Activated CD4-positive, alpha-beta T cell treated with anti-CD3 and anti-CD28 coated beads, Interleukin-2, amount 10 ng/mL, durations not matched to agents 7 days and 5 days (primary cell): ENCODE measurements at regions not wholly inside any gene's neighbourhood (a gene's known extent, or its start where the extent isn't known, plus 50 kb on each side); places are given as distances from the start of the nearest gene placed in this dataset.

Experiments
- CTCF ChIA-PET: fragments of 350-600 bp; sonication (Branson Sonifier 250); formaldehyde crosslinking; loops from one replicate; lab custom pipeline; 2021; ENCODE audit warnings: antibody characterized with exemption; lab: Charles Lee
- POLR2A ChIA-PET: fragments of 350-600 bp; sonication (Branson Sonifier 250); formaldehyde crosslinking; loops from one replicate; lab custom pipeline; 2021; ENCODE audit warnings: antibody characterized with exemption; lab: Charles Lee
- DNase-seq: peaks from one replicate; pipeline ENCODE4 v3.0.0-alpha.2; 2020
- H3K27ac Mint-ChIP-seq: one replicate; pipeline ENCODE4 v1.8.0; 2021; ENCODE audit warnings: mild to moderate bottlenecking, moderate library complexity, mixed read lengths
- H3K27me3 Mint-ChIP-seq: one replicate; pipeline ENCODE4 v1.8.0; 2021; ENCODE audit warnings: mixed read lengths
- H3K36me3 Mint-ChIP-seq: one replicate; pipeline ENCODE4 v1.8.0; 2021; ENCODE audit warnings: low read depth, mixed read lengths
- H3K4me1 Mint-ChIP-seq: one replicate; pipeline ENCODE4 v1.8.0; 2021; ENCODE audit warnings: mixed read lengths
- H3K4me3 Mint-ChIP-seq: one replicate; pipeline ENCODE4 v1.8.0; 2021; ENCODE audit warnings: mild to moderate bottlenecking, moderate library complexity, mixed read lengths
- H3K9me3 Mint-ChIP-seq: one replicate; pipeline ENCODE4 v1.8.0; 2021; ENCODE audit warnings: mixed read lengths

DNA sequence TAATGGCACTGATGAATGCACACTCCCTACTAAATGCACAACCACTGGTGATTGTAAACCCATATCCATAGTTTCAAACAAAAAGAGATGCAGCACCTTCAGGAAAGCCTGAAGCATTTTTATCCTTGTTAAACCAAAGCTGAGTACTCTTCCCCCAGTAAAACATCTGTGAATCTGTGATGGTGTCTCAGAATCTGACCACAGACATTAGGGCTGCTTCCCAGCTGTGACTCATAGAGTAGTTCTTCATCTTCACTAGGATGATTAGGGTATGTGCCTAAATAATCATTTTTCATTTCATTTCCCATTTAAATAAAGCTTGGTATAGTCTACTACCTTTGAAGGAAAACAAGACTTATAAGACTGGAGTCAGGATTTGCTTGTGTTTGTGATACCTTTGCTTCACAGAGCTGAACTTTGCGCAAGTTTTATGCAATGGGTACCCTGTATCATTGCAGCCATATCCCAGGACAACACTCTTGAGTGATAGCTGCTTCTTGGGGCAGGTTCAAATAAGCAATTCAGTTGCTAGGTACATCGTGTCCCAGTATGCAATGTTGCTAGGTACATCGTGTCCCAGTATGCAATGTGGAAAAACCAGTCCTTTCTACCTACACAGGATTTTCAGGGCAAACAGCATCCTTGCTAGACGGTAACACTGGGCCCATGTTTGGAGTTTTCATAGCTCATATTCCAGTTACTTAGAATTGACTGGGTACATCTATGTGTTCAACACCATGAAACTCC lies 277.1 kb downstream of the IRS2 start:
- H3K27ac Mint-ChIP-seq, result no peak overlapping the region
- CTCF ChIA-PET, result interaction anchor here (1.5 kb wide), 1 partner anchor 12 kb away, joined by 4 read pairs; no protein-coding TSS in a partner anchor
- DNase-seq, result no peak
- POLR2A ChIA-PET, result no interaction called here
- H3K9me3 Mint-ChIP-seq, result peaks cover 5% of the 10 kb centered on the region
- no peak overlapping the region for H3K4me3 Mint-ChIP-seq
- no peaks in the 10 kb centered on the region for H3K4me1 Mint-ChIP-seq
- H3K27me3 Mint-ChIP-seq, result peaks cover 7% of the 10 kb centered on the region
- H3K36me3 Mint-ChIP-seq, result no peaks in the 10 kb centered on the region

DNA sequence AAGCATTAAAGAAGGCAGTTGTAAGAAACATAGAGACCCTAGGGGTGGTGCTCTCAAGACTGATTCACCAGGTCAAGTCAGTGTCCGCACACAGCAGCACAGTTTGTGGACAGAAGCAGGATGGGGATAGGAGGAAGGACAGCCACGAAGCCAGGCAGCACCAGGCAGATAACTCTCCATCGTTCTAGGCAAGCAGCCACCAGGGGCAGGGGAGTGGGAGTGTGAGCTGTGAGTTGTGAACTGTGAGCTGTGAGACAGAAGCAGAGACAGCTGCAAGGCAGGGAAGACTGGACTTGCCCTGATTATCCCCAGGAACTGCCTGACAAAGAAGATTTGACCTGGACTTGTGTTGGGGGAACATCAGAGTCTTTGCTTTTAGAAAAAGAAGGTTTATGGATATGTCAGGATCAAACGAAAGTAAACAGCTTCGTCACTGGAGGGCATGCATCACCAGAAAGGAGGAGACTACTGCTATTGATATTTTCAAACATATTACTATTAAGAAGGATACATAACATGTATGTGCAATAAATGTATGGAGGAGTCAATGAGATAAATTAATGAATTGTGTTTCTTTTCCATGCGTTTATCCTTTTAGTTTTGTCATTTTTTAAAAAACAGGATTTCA lies 286.1 kb downstream of the IRS2 start:
- no peaks in the 10 kb centered on the region for H3K27me3 Mint-ChIP-seq
- H3K36me3 Mint-ChIP-seq, result no peaks in the 10 kb centered on the region
- no peak overlapping the region for H3K4me3 Mint-ChIP-seq
- H3K9me3 Mint-ChIP-seq, result peaks cover 2% of the 10 kb centered on the region
- H3K4me1 Mint-ChIP-seq, result no peaks in the 10 kb centered on the region
- ChIA-PET CTCF (no interaction called here), POLR2A (no interaction called here)
- no peak for DNase-seq
- no peak overlapping the region for H3K27ac Mint-ChIP-seq

- POLR2A ChIA-PET, result no interaction called here
- CTCF ChIA-PET, result no interaction called here
These were observed 288.5 kb downstream of the IRS2 start for GRCh38 chr13:109497917-109498316.

DNA sequence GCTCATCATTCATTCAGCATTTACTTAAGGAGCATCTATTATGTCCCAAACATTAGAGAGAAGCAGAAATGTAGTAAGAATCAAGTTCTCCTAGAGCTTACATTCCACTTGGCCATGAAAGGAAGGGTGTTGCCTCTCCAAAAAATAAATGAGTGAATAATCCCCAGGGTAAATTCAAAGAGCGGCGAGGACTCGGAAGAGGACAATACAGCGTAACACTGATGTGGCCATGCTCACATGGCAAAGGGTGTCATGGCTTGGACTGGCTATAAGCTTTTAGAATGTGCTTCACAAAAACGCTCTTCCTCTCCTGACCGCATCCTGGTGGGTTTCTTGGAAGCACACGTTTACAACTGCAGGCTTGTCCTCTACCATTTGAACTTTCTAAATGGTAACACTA lies 290.2 kb downstream of the IRS2 start:
- DNase-seq, result no peak
- no peaks in the 10 kb centered on the region for H3K4me1 Mint-ChIP-seq
- ChIA-PET CTCF (no interaction called here), POLR2A (no interaction called here)
- no peaks in the 10 kb centered on the region for H3K36me3 Mint-ChIP-seq
- H3K27me3 Mint-ChIP-seq, result no peaks in the 10 kb centered on the region
- no peak overlapping the region for H3K27ac Mint-ChIP-seq
- no peaks in the 10 kb centered on the region for H3K9me3 Mint-ChIP-seq
- no peak overlapping the region for H3K4me3 Mint-ChIP-seq

More at GRCh38 chr13:109497917-109498316, 288.5 kb downstream of the IRS2 start:
- Mint-ChIP-seq H3K9me3 (no peaks in the 10 kb centered on the region), H3K4me1 (no peaks in the 10 kb centered on the region), H3K27ac (no peak overlapping the region), H3K27me3 (no peaks in the 10 kb centered on the region), H3K4me3 (no peak overlapping the region), H3K36me3 (no peaks in the 10 kb centered on the region)
- DNase-seq, result no peak

GRCh38 chr13:109494925-109495369 lies 291.4 kb downstream of the IRS2 start:
- ChIA-PET CTCF (no interaction called here), POLR2A (no interaction called here)
- H3K9me3 Mint-ChIP-seq, result no peaks in the 10 kb centered on the region
- no peak overlapping the region for H3K27ac Mint-ChIP-seq
- no peak overlapping the region for H3K4me3 Mint-ChIP-seq
- no peaks in the 10 kb centered on the region for H3K4me1 Mint-ChIP-seq
- H3K27me3 Mint-ChIP-seq, result no peaks in the 10 kb centered on the region
- no peak for DNase-seq
- no peaks in the 10 kb centered on the region for H3K36me3 Mint-ChIP-seq

DNA sequence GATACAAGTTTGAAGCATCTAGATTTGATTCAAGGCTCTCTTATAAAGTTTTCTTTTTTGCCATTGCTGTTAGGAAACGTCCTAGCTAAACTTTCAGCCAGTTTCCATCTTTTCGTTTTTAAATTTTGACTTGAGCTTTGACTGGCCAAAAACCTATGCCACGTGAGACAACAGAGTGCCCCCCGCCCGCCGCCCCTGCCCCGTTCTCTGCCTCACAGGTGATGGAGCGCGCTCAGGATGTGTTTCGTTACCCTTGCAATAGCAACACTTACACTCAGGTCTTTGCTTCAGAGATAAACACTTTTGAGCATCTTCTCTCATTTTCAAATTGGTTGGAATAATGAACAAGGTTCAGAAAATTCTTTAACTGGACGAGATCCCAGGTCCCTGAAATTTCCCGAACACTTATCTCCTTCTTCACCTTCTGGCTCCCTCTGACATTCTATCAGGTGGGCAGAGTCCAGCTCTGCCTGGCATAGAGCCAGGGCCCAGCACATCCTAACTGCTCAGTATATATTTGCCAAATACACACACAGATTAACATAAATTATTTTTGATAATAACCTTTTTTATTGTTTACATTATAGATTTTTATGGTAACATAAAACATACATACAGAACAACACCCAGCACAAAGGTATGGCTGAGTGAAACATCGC lies 301.1 kb downstream of the IRS2 start:
- CTCF ChIA-PET, result no interaction called here
- Mint-ChIP-seq H3K36me3 (no peaks in the 10 kb centered on the region), H3K4me1 (no peaks in the 10 kb centered on the region), H3K4me3 (no peak overlapping the region), H3K27me3 (peaks cover 3% of the 10 kb centered on the region), H3K27ac (no peak overlapping the region), H3K9me3 (no peaks in the 10 kb centered on the region)
- DNase-seq, result no peak
- POLR2A ChIA-PET, result no interaction called here

- H3K27ac Mint-ChIP-seq, result no peak overlapping the region
- POLR2A ChIA-PET, result no interaction called here
- no peaks in the 10 kb centered on the region for H3K36me3 Mint-ChIP-seq
- no peaks in the 10 kb centered on the region for H3K9me3 Mint-ChIP-seq
- H3K27me3 Mint-ChIP-seq, result peaks cover 3% of the 10 kb centered on the region
- H3K4me1 Mint-ChIP-seq, result no peaks in the 10 kb centered on the region
- CTCF ChIA-PET, result no interaction called here
- no peak for DNase-seq
- no peak overlapping the region for H3K4me3 Mint-ChIP-seq
These were observed 303.1 kb downstream of the IRS2 start for GRCh38 chr13:109483284-109483683.

DNA sequence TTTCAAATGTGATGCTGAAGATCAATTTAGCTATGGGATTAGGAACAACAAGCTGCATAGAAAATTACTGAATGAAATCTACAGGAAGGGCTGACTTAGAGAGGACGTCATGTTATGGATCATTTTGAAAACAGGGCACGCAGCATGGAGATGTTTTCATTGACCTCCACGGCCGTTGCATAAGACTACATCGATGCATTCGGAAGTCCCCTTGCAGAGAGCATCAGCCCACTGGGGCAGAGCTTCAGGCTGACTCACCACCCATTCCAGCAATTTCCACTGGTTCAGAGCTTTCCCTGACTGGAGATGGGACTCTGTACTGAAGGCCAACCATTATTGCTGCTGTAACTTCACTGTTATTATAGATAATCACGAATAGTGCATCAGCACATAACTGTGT lies 305.3 kb downstream of the IRS2 start:
- Mint-ChIP-seq H3K9me3 (no peaks in the 10 kb centered on the region), H3K27ac (no peak overlapping the region), H3K4me1 (no peaks in the 10 kb centered on the region), H3K36me3 (no peaks in the 10 kb centered on the region), H3K27me3 (no peaks in the 10 kb centered on the region), H3K4me3 (no peak overlapping the region)
- DNase-seq, result no peak
- POLR2A ChIA-PET, result no interaction called here
- CTCF ChIA-PET, result no interaction called here

GRCh38 chr13:109480011-109480955 lies 306.1 kb downstream of the IRS2 start:
- no peak overlapping the region for H3K27ac Mint-ChIP-seq
- H3K27me3 Mint-ChIP-seq, result no peaks in the 10 kb centered on the region
- no peaks in the 10 kb centered on the region for H3K9me3 Mint-ChIP-seq
- H3K4me1 Mint-ChIP-seq, result no peaks in the 10 kb centered on the region
- CTCF ChIA-PET, result no interaction called here
- H3K4me3 Mint-ChIP-seq, result no peak overlapping the region
- POLR2A ChIA-PET, result no interaction called here
- DNase-seq, result no peak
- no peaks in the 10 kb centered on the region for H3K36me3 Mint-ChIP-seq

DNA sequence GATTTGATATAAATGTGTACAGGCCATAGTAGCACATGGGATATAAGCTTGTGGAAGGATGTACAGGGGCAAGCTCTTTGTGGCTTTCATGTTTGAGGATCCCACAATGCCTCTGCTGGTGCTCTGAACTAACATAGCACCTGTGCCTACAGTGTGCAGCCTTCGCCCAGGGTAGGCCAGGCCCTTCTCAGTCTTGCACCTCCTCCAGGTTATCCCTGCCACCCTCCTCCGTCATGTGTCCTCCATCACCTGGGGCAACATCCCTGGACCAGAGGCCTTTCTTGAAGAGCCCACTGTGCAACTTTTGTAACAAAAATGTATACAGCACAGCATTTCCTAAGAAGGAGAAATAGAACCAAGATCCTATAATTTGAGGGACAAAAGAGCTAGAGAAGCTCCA lies 306.8 kb downstream of the IRS2 start:
- POLR2A ChIA-PET, result no interaction called here
- H3K27ac Mint-ChIP-seq, result no peak overlapping the region
- CTCF ChIA-PET, result no interaction called here
- no peaks in the 10 kb centered on the region for H3K27me3 Mint-ChIP-seq
- no peak overlapping the region for H3K4me3 Mint-ChIP-seq
- no peaks in the 10 kb centered on the region for H3K4me1 Mint-ChIP-seq
- no peaks in the 10 kb centered on the region for H3K9me3 Mint-ChIP-seq
- no peak for DNase-seq
- H3K36me3 Mint-ChIP-seq, result no peaks in the 10 kb centered on the region

DNA sequence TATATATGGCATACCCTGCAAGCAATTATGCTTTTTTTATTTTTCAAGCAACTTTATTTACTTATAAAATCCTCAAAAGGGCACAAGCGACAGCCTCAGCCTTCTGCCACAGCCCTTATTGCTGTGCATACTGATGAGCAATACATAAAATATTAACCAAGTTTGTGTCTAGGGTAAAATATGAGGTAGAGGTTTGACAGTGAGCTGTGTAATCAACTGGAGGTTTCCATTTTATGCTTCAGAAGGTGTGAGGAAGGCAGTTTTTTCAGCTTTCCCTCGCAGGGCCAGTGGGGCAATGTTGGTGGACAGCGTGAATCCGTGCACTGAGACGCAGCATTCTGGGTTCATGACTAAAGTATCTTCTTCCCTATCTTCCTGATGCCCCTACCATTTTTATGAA lies 310.4 kb downstream of the IRS2 start:
- ChIA-PET POLR2A (no interaction called here), CTCF (no interaction called here)
- no peaks in the 10 kb centered on the region for H3K36me3 Mint-ChIP-seq
- no peak overlapping the region for H3K4me3 Mint-ChIP-seq
- H3K27ac Mint-ChIP-seq, result no peak overlapping the region
- H3K4me1 Mint-ChIP-seq, result no peaks in the 10 kb centered on the region
- peaks cover 2% of the 10 kb centered on the region for H3K27me3 Mint-ChIP-seq
- H3K9me3 Mint-ChIP-seq, result no peaks in the 10 kb centered on the region
- no peak for DNase-seq

DNA sequence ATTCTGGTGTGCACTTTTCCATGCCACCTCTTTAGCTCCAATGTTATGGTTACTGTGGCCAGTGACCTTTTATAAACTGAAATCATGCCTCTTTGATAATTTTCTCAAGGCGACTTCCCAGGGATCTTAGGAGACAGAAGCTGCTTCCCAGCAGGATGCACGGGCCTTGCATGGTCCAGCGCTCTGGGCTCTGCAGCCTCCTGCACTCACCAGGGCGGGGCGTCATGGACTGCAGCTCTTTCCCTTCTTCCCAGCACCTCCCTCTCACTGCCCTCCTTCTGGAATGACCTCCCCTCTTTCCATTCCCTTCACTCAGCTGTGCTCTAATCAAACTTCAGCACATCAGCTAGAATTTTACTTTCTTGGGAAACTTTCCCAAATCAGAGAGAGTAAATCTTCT lies 318.3 kb downstream of the IRS2 start:
- Mint-ChIP-seq H3K27me3 (peaks cover 2% of the 10 kb centered on the region), H3K27ac (no peak overlapping the region), H3K4me3 (no peak overlapping the region), H3K9me3 (no peaks in the 10 kb centered on the region), H3K36me3 (no peaks in the 10 kb centered on the region), H3K4me1 (no peaks in the 10 kb centered on the region)
- ChIA-PET POLR2A (no interaction called here), CTCF (no interaction called here)
- no peak for DNase-seq
